Activated T-helper 2 cell treated with anti-CD3 and anti-CD28 coated beads, Interferon-gamma antibody, Interleukin-2, Interleukin-4, amounts not matched to agents 10 μg/mL and 5 μg/mL and 100 μg/mL, durations not matched to agents 14 hours and 24 hours and 36 hours (primary cell): ENCODE measurements at regions not wholly inside any gene's neighbourhood (a gene's known extent, or its start where the extent isn't known, plus 50 kb on each side); places are given as distances from the start of the nearest gene placed in this dataset.
"Not testable (repeated sequence)": the region's sequence is repeated elsewhere in the genome, so short reads cannot be mapped to it uniquely, and the experiment has no call there.

ENCODE experiments used
- DNase-seq: peaks from one replicate; pipeline ENCODE4 v3.0.0; 2021; ENCODE audit warnings: low spot score
- H3K27ac Mint-ChIP-seq: one replicate; pipeline ENCODE4 v1.8.0; 2021; ENCODE audit warnings: mixed read lengths
- H3K27me3 Mint-ChIP-seq: one replicate; pipeline ENCODE4 v1.8.0; 2021; ENCODE audit warnings: low read depth, mixed read lengths
- H3K36me3 Mint-ChIP-seq: one replicate; pipeline ENCODE4 v1.8.0; 2021; ENCODE audit warnings: low read depth, mixed read lengths
- H3K4me1 Mint-ChIP-seq: one replicate; pipeline ENCODE4 v1.8.0; 2021; ENCODE audit warnings: low read depth, mixed read lengths
- H3K4me3 Mint-ChIP-seq: one replicate; pipeline ENCODE4 v1.8.0; 2021; ENCODE audit warnings: low read depth, mild to moderate bottlenecking, moderate library complexity, mixed read lengths
- H3K9me3 Mint-ChIP-seq: one replicate; pipeline ENCODE4 v1.8.0; 2021; ENCODE audit warnings: mixed read lengths
- intact Hi-C: fragments of 100-400 bp; cut with micrococcal nuclease; formaldehyde crosslinking; loops from one replicate; pipeline ENCODE4 v1.15.1; 2023

GRCh38 chr10:7085147-7085912 lies 325.5 kb downstream of the SFMBT2 start:
- intact Hi-C loops: no loop called here
- Mint-ChIP-seq H3K27ac (no peak overlapping the region), H3K4me1 (no peaks in the 10 kb centered on the region), H3K4me3 (no peak overlapping the region), H3K27me3 (peaks cover 48% of the 10 kb centered on the region), H3K36me3 (no peaks in the 10 kb centered on the region), H3K9me3 (no peaks in the 10 kb centered on the region)
- no peak for DNase-seq

GRCh38 chr10:7084280-7085005 lies 326.4 kb downstream of the SFMBT2 start:
- Mint-ChIP-seq H3K27me3 (peaks cover 54% of the 10 kb centered on the region), H3K4me1 (no peaks in the 10 kb centered on the region), H3K27ac (no peak overlapping the region), H3K9me3 (no peaks in the 10 kb centered on the region), H3K36me3 (no peaks in the 10 kb centered on the region), H3K4me3 (no peak overlapping the region)
- intact Hi-C loops: no loop called here
- no peak for DNase-seq

- Mint-ChIP-seq H3K4me3 (no peak overlapping the region), H3K4me1 (no peaks in the 10 kb centered on the region)
- intact Hi-C loops: no loop called here
These were observed 327.9 kb downstream of the SFMBT2 start for GRCh38 chr10:7082967-7083366.

GRCh38 chr10:7077880-7078279 lies 333.0 kb downstream of the SFMBT2 start:
- intact Hi-C loops: no loop called here
- H3K27ac Mint-ChIP-seq: no peak overlapping the region
- peaks cover 55% of the 10 kb centered on the region for H3K27me3 Mint-ChIP-seq
- DNase-seq: no peak
- H3K36me3 Mint-ChIP-seq: no peaks in the 10 kb centered on the region
- H3K9me3 Mint-ChIP-seq: no peaks in the 10 kb centered on the region
- no peaks in the 10 kb centered on the region for H3K4me1 Mint-ChIP-seq
- no peak overlapping the region for H3K4me3 Mint-ChIP-seq

More at GRCh38 chr10:7082967-7083366, 327.9 kb downstream of the SFMBT2 start:
- DNase-seq: no peak
- Mint-ChIP-seq H3K27me3 (peaks cover 55% of the 10 kb centered on the region), H3K9me3 (no peaks in the 10 kb centered on the region), H3K36me3 (no peaks in the 10 kb centered on the region), H3K27ac (no peak overlapping the region)

GRCh38 chr10:7075851-7076250 lies 335.0 kb downstream of the SFMBT2 start:
- no peak for DNase-seq
- no peaks in the 10 kb centered on the region for H3K9me3 Mint-ChIP-seq
- H3K4me3 Mint-ChIP-seq: no peak overlapping the region
- no peak overlapping the region for H3K27ac Mint-ChIP-seq
- peaks cover 42% of the 10 kb centered on the region for H3K27me3 Mint-ChIP-seq
- H3K4me1 Mint-ChIP-seq: peaks cover 7% of the 10 kb centered on the region
- no peaks in the 10 kb centered on the region for H3K36me3 Mint-ChIP-seq
- intact Hi-C loops: no loop called here

- peaks cover 7% of the 10 kb centered on the region for H3K4me1 Mint-ChIP-seq
- H3K4me3 Mint-ChIP-seq: no peak overlapping the region
- no peaks in the 10 kb centered on the region for H3K9me3 Mint-ChIP-seq
- no peak for DNase-seq
- intact Hi-C loops: no loop called here
- H3K27me3 Mint-ChIP-seq: peaks cover 34% of the 10 kb centered on the region
- H3K36me3 Mint-ChIP-seq: no peaks in the 10 kb centered on the region
- H3K27ac Mint-ChIP-seq: no peak overlapping the region
These were observed 335.7 kb downstream of the SFMBT2 start for GRCh38 chr10:7075110-7075509.

- peaks cover 34% of the 10 kb centered on the region for H3K27me3 Mint-ChIP-seq
- DNase-seq: no peak
- H3K27ac Mint-ChIP-seq: no peak overlapping the region
- no peak overlapping the region for H3K4me3 Mint-ChIP-seq
- H3K9me3 Mint-ChIP-seq: no peaks in the 10 kb centered on the region
- H3K36me3 Mint-ChIP-seq: no peaks in the 10 kb centered on the region
- peaks cover 7% of the 10 kb centered on the region for H3K4me1 Mint-ChIP-seq
- intact Hi-C loops: no loop called here
These were observed 339.4 kb downstream of the SFMBT2 start for GRCh38 chr10:7071421-7071820.

- Mint-ChIP-seq H3K36me3 (no peaks in the 10 kb centered on the region), H3K9me3 (no peaks in the 10 kb centered on the region), H3K27me3 (peaks cover 31% of the 10 kb centered on the region), H3K27ac (no peak overlapping the region), H3K4me1 (peaks cover 7% of the 10 kb centered on the region), H3K4me3 (no peak overlapping the region)
- intact Hi-C loops: no loop called here
- DNase-seq: no peak
These were observed 339.9 kb downstream of the SFMBT2 start for GRCh38 chr10:7070950-7071349.

- Mint-ChIP-seq H3K9me3 (no peaks in the 10 kb centered on the region), H3K4me1 (peaks cover 7% of the 10 kb centered on the region), H3K27ac (no peak overlapping the region), H3K36me3 (no peaks in the 10 kb centered on the region), H3K27me3 (peaks cover 23% of the 10 kb centered on the region), H3K4me3 (no peak overlapping the region)
- DNase-seq: no peak
- intact Hi-C loops: no loop called here
These were observed 341.1 kb downstream of the SFMBT2 start for GRCh38 chr10:7069706-7070105.

GRCh38 chr10:7056216-7056615 lies 354.6 kb downstream of the SFMBT2 start:
- Mint-ChIP-seq H3K9me3 (no peaks in the 10 kb centered on the region), H3K27me3 (peaks cover 11% of the 10 kb centered on the region), H3K36me3 (no peaks in the 10 kb centered on the region), H3K4me3 (no peak overlapping the region), H3K4me1 (no peaks in the 10 kb centered on the region), H3K27ac (no peak overlapping the region)
- no peak for DNase-seq
- intact Hi-C loops: no loop called here

- Mint-ChIP-seq H3K9me3 (peaks cover 5% of the 10 kb centered on the region), H3K4me3 (no peak overlapping the region), H3K27ac (no peak overlapping the region), H3K36me3 (peaks cover 3% of the 10 kb centered on the region), H3K4me1 (no peaks in the 10 kb centered on the region), H3K27me3 (peaks cover 12% of the 10 kb centered on the region)
- intact Hi-C loops: no loop called here
- DNase-seq: no peak
These were observed 355.9 kb downstream of the SFMBT2 start for GRCh38 chr10:7054915-7055314.

- Mint-ChIP-seq H3K9me3 (peaks cover 5% of the 10 kb centered on the region), H3K4me1 (no peaks in the 10 kb centered on the region), H3K36me3 (peaks cover 3% of the 10 kb centered on the region), H3K27ac (no peak overlapping the region), H3K27me3 (peaks cover 12% of the 10 kb centered on the region), H3K4me3 (no peak overlapping the region)
- no peak for DNase-seq
- intact Hi-C loops: no loop called here
These were observed 357.6 kb downstream of the SFMBT2 start for GRCh38 chr10:7053195-7053594.

- intact Hi-C loops, H3K4me3 Mint-ChIP-seq, H3K27me3 Mint-ChIP-seq, H3K9me3 Mint-ChIP-seq, H3K27ac Mint-ChIP-seq, H3K36me3 Mint-ChIP-seq, DNase-seq: not testable (repeated sequence)
- peaks cover 16% of the 10 kb centered on the region for H3K4me1 Mint-ChIP-seq
These were observed 360.8 kb downstream of the SFMBT2 start for GRCh38 chr10:7050024-7050423.
